DOHH2 (cell line): ENCODE measurements at regions not wholly inside any gene's neighbourhood (a gene's known extent, or its start where the extent isn't known, plus 50 kb on each side); places are given as distances from the start of the nearest gene placed in this dataset.

Source experiments
- CTCF ChIP-seq: fragments of 200-600 bp; sonication (generic); IDR thresholded peaks from one replicate; pipeline ENCODE4 v1.5.1; 2014; ENCODE audit warnings: antibody characterized with exemption, mild to moderate bottlenecking, low read depth, low read length; ENCODE audit not compliant: poor library complexity, severe bottlenecking
- EZH2phosphoT487 ChIP-seq: fragments of 200-600 bp; sonication (generic); IDR thresholded peaks from 2 replicates; pipeline ENCODE4 v1.6.1; 2017; ENCODE audit warnings: borderline replicate concordance, mild to moderate bottlenecking, antibody characterized with exemption, low read length, moderate library complexity, mixed read lengths

- TF ChIP-seq CTCF (no peak), EZH2phosphoT487 (no peak)
Observed at GRCh38 chr2:195317550-195317949, 339.5 kb upstream of the SLC39A10 start.
